GM23338 (cell line): ENCODE measurements at regions not wholly inside any gene's neighbourhood (a gene's known extent, or its start where the extent isn't known, plus 50 kb on each side); places are given as distances from the start of the nearest gene placed in this dataset.

Experiments
- ATAC-seq: fragments of 200-7000 bp; cut with Tn5 transposase; 3 replicates; pipeline ENCODE4 v1.9.1; 2020
- DNase-seq: peaks from one replicate; pipeline ENCODE4 v3.0.0-alpha.2; 2015; ENCODE audit warnings: low spot score
- H2AFZ ChIP-seq: fragments of 200-600 bp; sonication (generic); 2 replicates; pipeline ENCODE4 v1.8.0; 2016; ENCODE audit warnings: antibody characterized with exemption, mild to moderate bottlenecking, moderate library complexity
- H3F3A ChIP-seq: fragments of 200-600 bp; sonication (generic); replicated peaks from 2 replicates; pipeline ENCODE4 v1.8.0; 2017; ENCODE audit warnings: antibody characterized with exemption, mixed run types, low read depth
- H3K27ac ChIP-seq: fragments of 200-600 bp; sonication (generic); 2 replicates; pipeline ENCODE4 v1.6.1; 2016; ENCODE audit warnings: low read depth
- H3K27me3 ChIP-seq: fragments of 200-600 bp; sonication (generic); 2 replicates; pipeline ENCODE4 v1.8.0; 2016; ENCODE audit warnings: mild to moderate bottlenecking, mixed run types, moderate library complexity; ENCODE audit not compliant: insufficient read depth
- H3K36me3 ChIP-seq: fragments of 200-600 bp; sonication (generic); 2 replicates; pipeline ENCODE4 v1.8.0; 2016; ENCODE audit warnings: mild to moderate bottlenecking; ENCODE audit not compliant: insufficient read depth
- H3K4me1 ChIP-seq: fragments of 200-600 bp; sonication (generic); 2 replicates; pipeline ENCODE4 v1.8.0; 2016; ENCODE audit warnings: mild to moderate bottlenecking, moderate library complexity; ENCODE audit not compliant: insufficient read depth
- H3K4me2 ChIP-seq: fragments of 200-600 bp; sonication (generic); 2 replicates; pipeline ENCODE4 v1.7.1; 2017; ENCODE audit warnings: mixed run types
- H3K4me3 ChIP-seq: fragments of 200-600 bp; sonication (generic); 2 replicates; pipeline ENCODE4 v1.6.1; 2016; ENCODE audit warnings: mixed run types
- H3K79me2 ChIP-seq: fragments of 200-600 bp; sonication (generic); replicated peaks from 2 replicates; pipeline ENCODE4 v1.8.0; 2017; ENCODE audit warnings: mild to moderate bottlenecking; ENCODE audit not compliant: insufficient read depth
- H3K9me2 ChIP-seq: fragments of 200-600 bp; sonication (generic); 2 replicates; pipeline ENCODE4 v1.8.0; 2017; ENCODE audit not compliant: insufficient read depth
- H4K20me1 ChIP-seq: fragments of 200-600 bp; sonication (generic); replicated peaks from 2 replicates; pipeline ENCODE4 v1.8.0; 2017; ENCODE audit warnings: mild to moderate bottlenecking; ENCODE audit not compliant: insufficient read depth
- H3K27ac Mint-ChIP-seq: 2 replicates; pipeline ENCODE4 v1.8.0; 2020; ENCODE audit warnings: inconsistent platforms, mild to moderate bottlenecking, moderate library complexity, mixed read lengths
- H3K27me3 Mint-ChIP-seq: 3 replicates; pipeline ENCODE4 v1.8.0; 2022; ENCODE audit warnings: low read depth, mild to moderate bottlenecking, moderate library complexity, mixed read lengths, inconsistent platforms; ENCODE audit not compliant: insufficient read depth, poor library complexity
- H3K36me3 Mint-ChIP-seq: 3 replicates; pipeline ENCODE4 v1.8.0; 2021; ENCODE audit warnings: low read depth, mild to moderate bottlenecking, inconsistent platforms, moderate library complexity, mixed read lengths
- H3K4me1 Mint-ChIP-seq: 3 replicates; pipeline ENCODE4 v1.8.0; 2020; ENCODE audit warnings: mild to moderate bottlenecking, inconsistent platforms, mixed read lengths
- H3K4me3 Mint-ChIP-seq: 3 replicates; pipeline ENCODE4 v1.8.0; 2021; ENCODE audit warnings: moderate library complexity, mild to moderate bottlenecking, inconsistent platforms, mixed read lengths
- H3K9me3 Mint-ChIP-seq: 3 replicates; pipeline ENCODE4 v1.8.0; 2020; ENCODE audit warnings: moderate library complexity, mild to moderate bottlenecking, inconsistent platforms, mixed read lengths
- CREB1 ChIP-seq: fragments of 250-450 bp; sonication (Bioruptor Pico); IDR thresholded peaks from 2 replicates; pipeline ENCODE4 v1.5.0; 2020; ENCODE audit warnings: low read depth, mild to moderate bottlenecking, moderate library complexity
- JUNB ChIP-seq: IDR thresholded peaks from one replicate; pipeline ENCODE4 v1.6.1; 2016; ENCODE audit warnings: antibody characterized with exemption; ENCODE audit not compliant: unreplicated experiment
- NANOG ChIP-seq: IDR thresholded peaks from 2 replicates; pipeline ENCODE4 v1.6.1; 2016; ENCODE audit warnings: antibody characterized with exemption, borderline replicate concordance
- STAT1 ChIP-seq: IDR thresholded peaks from one replicate; pipeline ENCODE4 v1.6.1; 2016; ENCODE audit warnings: antibody characterized with exemption; ENCODE audit not compliant: unreplicated experiment
- ZNF331 ChIP-seq: fragments of 250-450 bp; sonication (Bioruptor Pico); IDR thresholded peaks from 2 replicates; pipeline ENCODE4 v1.5.0; 2020; ENCODE audit warnings: low read depth, mild to moderate bottlenecking, moderate library complexity
- TF ChIP-seq, protein P1 (sequence below): fragments of 250-450 bp; sonication (Bioruptor Pico); IDR thresholded peaks from 2 replicates; pipeline ENCODE4 v1.5.0; 2020; ENCODE audit warnings: mild to moderate bottlenecking, moderate library complexity
- TF ChIP-seq, protein P2 (sequence below): IDR thresholded peaks from 2 replicates; pipeline ENCODE4 v1.6.1; 2016; ENCODE audit warnings: antibody characterized with exemption

DNA sequence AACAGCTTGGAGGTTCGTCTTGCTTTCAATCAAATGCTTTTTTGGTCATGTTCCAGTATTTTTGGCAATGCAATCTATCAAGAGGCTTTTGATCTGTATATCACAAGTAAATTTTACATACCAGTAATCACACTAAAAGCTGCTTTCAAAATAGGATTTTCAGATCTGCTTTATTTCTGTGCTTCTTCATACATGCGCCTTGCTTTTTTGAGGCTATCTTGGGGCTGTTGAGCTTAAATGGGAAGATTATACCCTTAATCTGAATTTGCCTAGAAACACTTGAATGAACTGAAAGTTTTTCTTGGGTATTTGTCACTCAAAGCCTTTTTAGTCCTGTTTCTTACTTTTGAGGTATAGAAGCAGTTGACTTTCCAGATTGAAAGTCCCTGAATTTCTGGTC, 62.1 kb upstream of the DCBLD2 start (continued):
- TF ChIP-seq, protein P1, sequence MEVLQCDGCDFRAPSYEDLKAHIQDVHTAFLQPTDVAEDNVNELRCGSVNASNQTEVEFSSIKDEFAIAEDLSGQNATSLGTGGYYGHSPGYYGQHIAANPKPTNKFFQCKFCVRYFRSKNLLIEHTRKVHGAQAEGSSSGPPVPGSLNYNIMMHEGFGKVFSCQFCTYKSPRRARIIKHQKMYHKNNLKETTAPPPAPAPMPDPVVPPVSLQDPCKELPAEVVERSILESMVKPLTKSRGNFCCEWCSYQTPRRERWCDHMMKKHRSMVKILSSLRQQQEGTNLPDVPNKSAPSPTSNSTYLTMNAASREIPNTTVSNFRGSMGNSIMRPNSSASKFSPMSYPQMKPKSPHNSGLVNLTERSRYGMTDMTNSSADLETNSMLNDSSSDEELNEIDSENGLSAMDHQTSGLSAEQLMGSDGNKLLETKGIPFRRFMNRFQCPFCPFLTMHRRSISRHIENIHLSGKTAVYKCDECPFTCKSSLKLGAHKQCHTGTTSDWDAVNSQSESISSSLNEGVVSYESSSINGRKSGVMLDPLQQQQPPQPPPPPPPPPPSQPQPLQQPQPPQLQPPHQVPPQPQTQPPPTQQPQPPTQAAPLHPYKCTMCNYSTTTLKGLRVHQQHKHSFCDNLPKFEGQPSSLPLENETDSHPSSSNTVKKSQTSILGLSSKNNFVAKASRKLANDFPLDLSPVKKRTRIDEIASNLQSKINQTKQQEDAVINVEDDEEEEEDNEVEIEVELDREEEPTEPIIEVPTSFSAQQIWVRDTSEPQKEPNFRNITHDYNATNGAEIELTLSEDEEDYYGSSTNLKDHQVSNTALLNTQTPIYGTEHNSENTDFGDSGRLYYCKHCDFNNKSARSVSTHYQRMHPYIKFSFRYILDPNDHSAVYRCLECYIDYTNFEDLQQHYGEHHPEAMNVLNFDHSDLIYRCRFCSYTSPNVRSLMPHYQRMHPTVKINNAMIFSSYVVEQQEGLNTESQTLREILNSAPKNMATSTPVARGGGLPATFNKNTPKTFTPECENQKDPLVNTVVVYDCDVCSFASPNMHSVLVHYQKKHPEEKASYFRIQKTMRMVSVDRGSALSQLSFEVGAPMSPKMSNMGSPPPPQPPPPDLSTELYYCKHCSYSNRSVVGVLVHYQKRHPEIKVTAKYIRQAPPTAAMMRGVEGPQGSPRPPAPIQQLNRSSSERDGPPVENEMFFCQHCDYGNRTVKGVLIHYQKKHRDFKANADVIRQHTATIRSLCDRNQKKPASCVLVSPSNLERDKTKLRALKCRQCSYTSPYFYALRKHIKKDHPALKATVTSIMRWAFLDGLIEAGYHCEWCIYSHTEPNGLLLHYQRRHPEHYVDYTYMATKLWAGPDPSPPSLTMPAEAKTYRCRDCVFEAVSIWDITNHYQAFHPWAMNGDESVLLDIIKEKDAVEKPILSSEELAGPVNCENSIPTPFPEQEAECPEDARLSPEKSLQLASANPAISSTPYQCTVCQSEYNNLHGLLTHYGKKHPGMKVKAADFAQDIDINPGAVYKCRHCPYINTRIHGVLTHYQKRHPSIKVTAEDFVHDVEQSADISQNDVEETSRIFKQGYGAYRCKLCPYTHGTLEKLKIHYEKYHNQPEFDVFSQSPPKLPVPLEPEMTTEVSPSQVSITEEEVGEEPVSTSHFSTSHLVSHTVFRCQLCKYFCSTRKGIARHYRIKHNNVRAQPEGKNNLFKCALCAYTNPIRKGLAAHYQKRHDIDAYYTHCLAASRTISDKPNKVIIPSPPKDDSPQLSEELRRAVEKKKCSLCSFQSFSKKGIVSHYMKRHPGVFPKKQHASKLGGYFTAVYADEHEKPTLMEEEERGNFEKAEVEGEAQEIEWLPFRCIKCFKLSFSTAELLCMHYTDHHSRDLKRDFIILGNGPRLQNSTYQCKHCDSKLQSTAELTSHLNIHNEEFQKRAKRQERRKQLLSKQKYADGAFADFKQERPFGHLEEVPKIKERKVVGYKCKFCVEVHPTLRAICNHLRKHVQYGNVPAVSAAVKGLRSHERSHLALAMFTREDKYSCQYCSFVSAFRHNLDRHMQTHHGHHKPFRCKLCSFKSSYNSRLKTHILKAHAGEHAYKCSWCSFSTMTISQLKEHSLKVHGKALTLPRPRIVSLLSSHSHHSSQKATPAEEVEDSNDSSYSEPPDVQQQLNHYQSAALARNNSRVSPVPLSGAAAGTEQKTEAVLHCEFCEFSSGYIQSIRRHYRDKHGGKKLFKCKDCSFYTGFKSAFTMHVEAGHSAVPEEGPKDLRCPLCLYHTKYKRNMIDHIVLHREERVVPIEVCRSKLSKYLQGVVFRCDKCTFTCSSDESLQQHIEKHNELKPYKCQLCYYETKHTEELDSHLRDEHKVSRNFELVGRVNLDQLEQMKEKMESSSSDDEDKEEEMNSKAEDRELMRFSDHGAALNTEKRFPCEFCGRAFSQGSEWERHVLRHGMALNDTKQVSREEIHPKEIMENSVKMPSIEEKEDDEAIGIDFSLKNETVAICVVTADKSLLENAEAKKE (CRISPR knock-in tag), result no peak
- no peak for TF ChIP-seq STAT1
- no peak for TF ChIP-seq JUNB

DNA sequence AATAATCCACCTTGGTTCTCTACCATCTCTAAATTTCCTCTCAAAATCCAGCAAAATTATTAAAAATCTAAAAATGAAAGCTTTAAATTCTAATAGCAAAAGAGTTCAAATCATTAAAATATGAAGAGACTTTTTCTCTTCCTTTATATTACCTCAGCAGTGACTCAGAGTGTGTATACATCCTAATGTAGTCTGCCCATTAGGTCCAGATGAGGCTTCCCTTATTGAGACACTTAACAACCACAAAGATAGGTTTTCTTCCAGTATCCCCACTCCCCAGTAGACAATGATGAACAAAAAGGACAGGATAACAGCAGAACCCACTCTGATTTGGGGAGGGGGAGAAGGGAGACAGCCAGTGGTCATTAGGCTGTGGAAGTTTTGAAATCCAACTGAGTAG, 61.5 kb upstream of the DCBLD2 start:
- DNase-seq, result no peak
- no peak overlapping the region for H3K4me2 ChIP-seq
- H3K36me3 ChIP-seq, result no peaks in the 10 kb centered on the region
- H3K27me3 ChIP-seq, result no peaks in the 10 kb centered on the region
- no peaks in the 10 kb centered on the region for H3K79me2 ChIP-seq
- H3K27ac ChIP-seq, result no peak overlapping the region
- Mint-ChIP-seq H3K9me3 (no peaks in the 10 kb centered on the region), H3K4me1 (no peaks in the 10 kb centered on the region), H3K36me3 (no peaks in the 10 kb centered on the region), H3K27ac (no peak overlapping the region), H3K4me3 (no peak overlapping the region), H3K27me3 (no peaks in the 10 kb centered on the region)
- no peaks in the 10 kb centered on the region for H4K20me1 ChIP-seq
- no peak for ATAC-seq
- no peaks in the 10 kb centered on the region for H3F3A ChIP-seq
- no peak overlapping the region for H2AFZ ChIP-seq
- no peaks in the 10 kb centered on the region for H3K4me1 ChIP-seq
- no peaks in the 10 kb centered on the region for H3K9me2 ChIP-seq
- H3K4me3 ChIP-seq, result no peak overlapping the region
- TF ChIP-seq NANOG (no peak), ZNF331 (CRISPR knock-in tag) (no peak), STAT1 (no peak), CREB1 (no peak)
- TF ChIP-seq, protein P1 (CRISPR knock-in tag), result no peak
- TF ChIP-seq, protein P2, sequence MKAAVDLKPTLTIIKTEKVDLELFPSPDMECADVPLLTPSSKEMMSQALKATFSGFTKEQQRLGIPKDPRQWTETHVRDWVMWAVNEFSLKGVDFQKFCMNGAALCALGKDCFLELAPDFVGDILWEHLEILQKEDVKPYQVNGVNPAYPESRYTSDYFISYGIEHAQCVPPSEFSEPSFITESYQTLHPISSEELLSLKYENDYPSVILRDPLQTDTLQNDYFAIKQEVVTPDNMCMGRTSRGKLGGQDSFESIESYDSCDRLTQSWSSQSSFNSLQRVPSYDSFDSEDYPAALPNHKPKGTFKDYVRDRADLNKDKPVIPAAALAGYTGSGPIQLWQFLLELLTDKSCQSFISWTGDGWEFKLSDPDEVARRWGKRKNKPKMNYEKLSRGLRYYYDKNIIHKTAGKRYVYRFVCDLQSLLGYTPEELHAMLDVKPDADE, result no peak
